CD4-positive, alpha-beta T cell (primary cell): ENCODE measurements at regions not wholly inside any gene's neighbourhood (a gene's known extent, or its start where the extent isn't known, plus 50 kb on each side); places are given as distances from the start of the nearest gene placed in this dataset.

Experiments used
- ATAC-seq: fragments of 200-7000 bp; cut with Tn5 transposase; one replicate; pipeline ENCODE4 v1.10.0; 2022; ENCODE audit warnings: mild to moderate bottlenecking; ENCODE audit not compliant: poor library complexity
- CTCF ChIA-PET: fragments of 350-600 bp; sonication (Branson Sonifier 250); formaldehyde crosslinking; loops from one replicate; lab custom pipeline; 2021; ENCODE audit warnings: antibody characterized with exemption, inconsistent platforms; lab: Charles Lee
- POLR2A ChIA-PET: fragments of 350-600 bp; sonication (Branson Sonifier 250); formaldehyde crosslinking; loops from one replicate; lab custom pipeline; 2021; ENCODE audit warnings: antibody characterized with exemption, inconsistent platforms; lab: Charles Lee
- DNase-seq, 14 experiments: peaks; one replicate each; pipeline ENCODE4 v3.0.0-alpha.2; 2013 to 2020; ENCODE audit warnings: mixed read lengths in 2 of 14
- H3K27ac ChIP-seq, 2 donors: one replicate each; pipeline versions ENCODE4 v1.5.1 to v1.7.0; 2013; ENCODE audit warnings: low read length in 2 of 2, low read depth in 1 of 2, mild to moderate bottlenecking in 1 of 2
- H3K27me3 ChIP-seq, 2 experiments: 1 replicate in 1 of 2; 2 replicates in 1 of 2; pipeline versions ENCODE4 v1.6.1 to v1.7.0; 2013; ENCODE audit warnings: low read length in 2 of 2, control low read depth in 1 of 2, mild to moderate bottlenecking in 1 of 2, moderate library complexity in 1 of 2; ENCODE audit not compliant: insufficient read depth in 2 of 2, control insufficient read depth in 1 of 2
- H3K36me3 ChIP-seq: one replicate; pipeline ENCODE4 v1.6.1; 2013; ENCODE audit warnings: low read length, control low read depth; ENCODE audit not compliant: insufficient read depth
- H3K4me1 ChIP-seq: one replicate; pipeline ENCODE4 v1.6.1; 2013; ENCODE audit warnings: low read length, control low read depth; ENCODE audit not compliant: insufficient read depth
- H3K4me3 ChIP-seq: one replicate; pipeline ENCODE4 v1.5.1; 2013; ENCODE audit warnings: mild to moderate bottlenecking, low read length, moderate library complexity
- H3K9me3 ChIP-seq, 2 experiments: 1 replicate in 1 of 2; 2 replicates in 1 of 2; pipeline versions ENCODE4 v1.6.1 to v1.7.0; 2013; ENCODE audit warnings: low read length in 2 of 2, mild to moderate bottlenecking in 2 of 2, control low read depth in 1 of 2, moderate library complexity in 1 of 2; ENCODE audit not compliant: control insufficient read depth in 1 of 2, insufficient read depth in 1 of 2
- H3K27ac Mint-ChIP-seq: one replicate; pipeline ENCODE4 v1.8.0; 2020; ENCODE audit warnings: mixed read lengths
- H3K27me3 Mint-ChIP-seq: one replicate; pipeline ENCODE4 v1.8.0; 2021; ENCODE audit warnings: mixed read lengths
- H3K36me3 Mint-ChIP-seq: one replicate; pipeline ENCODE4 v1.8.0; 2021; ENCODE audit warnings: low read depth, mixed read lengths
- H3K4me1 Mint-ChIP-seq: one replicate; pipeline ENCODE4 v1.8.0; 2021; ENCODE audit warnings: low read depth, mixed read lengths
- H3K4me3 Mint-ChIP-seq: one replicate; pipeline ENCODE4 v1.8.0; 2020; ENCODE audit warnings: mild to moderate bottlenecking, mixed read lengths
- H3K9me3 Mint-ChIP-seq: one replicate; pipeline ENCODE4 v1.8.0; 2020; ENCODE audit warnings: mixed read lengths
- intact Hi-C, 2 experiments: fragments of 100-400 bp; cut with DNase I in 1 of 2; cut with micrococcal nuclease in 1 of 2; formaldehyde crosslinking; loops; one replicate each; pipeline versions ENCODE4 v1.15.1 to v1.9.0; 2023 to 2025; cut with DNase I, micrococcal nuclease
- TF ChIP-seq, protein P1 (sequence below): fragments of 200-600 bp; IDR thresholded peaks from one replicate; pipeline ENCODE4 v1.8.0; 2022; ENCODE audit warnings: antibody characterized with exemption, mild to moderate bottlenecking

DNA sequence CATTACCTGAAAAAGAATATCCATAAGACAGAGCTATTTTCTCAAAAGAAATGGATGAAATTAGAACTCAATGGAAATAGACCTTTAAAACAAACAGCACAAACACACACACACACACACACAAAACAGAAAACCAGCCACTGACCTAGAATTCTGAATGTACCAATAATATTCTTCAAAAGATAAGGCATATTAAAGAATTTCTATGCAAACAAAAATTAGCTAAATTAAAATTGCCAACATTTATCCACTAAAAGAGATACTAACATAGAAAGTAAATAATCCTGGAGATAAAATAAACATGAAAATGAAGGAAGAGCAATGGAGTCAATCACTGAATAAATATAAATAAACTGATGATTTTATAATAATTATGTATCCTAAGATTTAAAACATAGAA is 431.2 kb downstream of the SH2D4B start:
- POLR2A ChIA-PET, result no interaction called here
- Mint-ChIP-seq H3K27me3 (peaks cover 5% of the 10 kb centered on the region), H3K9me3 (no peaks in the 10 kb centered on the region), H3K36me3 (no peaks in the 10 kb centered on the region), H3K27ac (no peak overlapping the region), H3K4me1 (no peaks in the 10 kb centered on the region), H3K4me3 (no peak overlapping the region)
- no peaks in the 10 kb centered on the region for H3K27me3 ChIP-seq
- DNase-seq (no peak), ATAC-seq (no peak)
- H3K4me3 ChIP-seq, result no peak overlapping the region
- no peak overlapping the region for H3K27ac ChIP-seq
- CTCF ChIA-PET, result no interaction called here
- H3K9me3 ChIP-seq, result no peaks in the 10 kb centered on the region
- H3K36me3 ChIP-seq, result no peaks in the 10 kb centered on the region
- intact Hi-C loops, result no loop called here
- H3K4me1 ChIP-seq, result no peaks in the 10 kb centered on the region
- TF ChIP-seq, protein P1, sequence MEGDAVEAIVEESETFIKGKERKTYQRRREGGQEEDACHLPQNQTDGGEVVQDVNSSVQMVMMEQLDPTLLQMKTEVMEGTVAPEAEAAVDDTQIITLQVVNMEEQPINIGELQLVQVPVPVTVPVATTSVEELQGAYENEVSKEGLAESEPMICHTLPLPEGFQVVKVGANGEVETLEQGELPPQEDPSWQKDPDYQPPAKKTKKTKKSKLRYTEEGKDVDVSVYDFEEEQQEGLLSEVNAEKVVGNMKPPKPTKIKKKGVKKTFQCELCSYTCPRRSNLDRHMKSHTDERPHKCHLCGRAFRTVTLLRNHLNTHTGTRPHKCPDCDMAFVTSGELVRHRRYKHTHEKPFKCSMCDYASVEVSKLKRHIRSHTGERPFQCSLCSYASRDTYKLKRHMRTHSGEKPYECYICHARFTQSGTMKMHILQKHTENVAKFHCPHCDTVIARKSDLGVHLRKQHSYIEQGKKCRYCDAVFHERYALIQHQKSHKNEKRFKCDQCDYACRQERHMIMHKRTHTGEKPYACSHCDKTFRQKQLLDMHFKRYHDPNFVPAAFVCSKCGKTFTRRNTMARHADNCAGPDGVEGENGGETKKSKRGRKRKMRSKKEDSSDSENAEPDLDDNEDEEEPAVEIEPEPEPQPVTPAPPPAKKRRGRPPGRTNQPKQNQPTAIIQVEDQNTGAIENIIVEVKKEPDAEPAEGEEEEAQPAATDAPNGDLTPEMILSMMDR, result no peak

DNA sequence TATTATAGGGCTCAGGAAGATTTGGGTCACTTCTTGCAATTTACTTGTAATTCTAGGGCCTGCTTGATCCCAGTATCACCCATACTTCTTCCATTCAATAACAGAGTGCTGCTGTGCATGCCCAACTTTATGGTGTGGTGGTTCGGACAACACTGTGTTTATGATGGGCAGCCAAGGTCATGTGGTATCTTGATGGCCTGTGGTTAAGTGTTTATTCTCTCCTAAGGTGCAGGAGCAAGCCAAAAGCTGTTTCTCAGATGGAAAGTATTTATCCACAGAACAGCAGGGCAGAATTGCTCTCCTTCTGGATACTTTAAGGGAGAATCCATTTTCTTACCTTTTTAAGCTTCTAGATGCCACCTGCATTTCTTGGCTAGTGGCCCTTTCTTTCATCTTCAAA is 433.8 kb downstream of the SH2D4B start:
- Mint-ChIP-seq H3K4me1 (no peaks in the 10 kb centered on the region), H3K36me3 (no peaks in the 10 kb centered on the region), H3K27me3 (peaks cover 2% of the 10 kb centered on the region), H3K9me3 (no peaks in the 10 kb centered on the region), H3K4me3 (no peak overlapping the region), H3K27ac (no peak overlapping the region)
- H3K4me1 ChIP-seq, result no peaks in the 10 kb centered on the region
- POLR2A ChIA-PET, result no interaction called here
- no peak overlapping the region for H3K4me3 ChIP-seq
- no peaks in the 10 kb centered on the region for H3K36me3 ChIP-seq
- no peak overlapping the region for H3K27ac ChIP-seq
- CTCF ChIA-PET, result no interaction called here
- no peaks in the 10 kb centered on the region for H3K9me3 ChIP-seq
- no peaks in the 10 kb centered on the region for H3K27me3 ChIP-seq
- intact Hi-C loops, result no loop called here
- TF ChIP-seq, protein P1, result no peak
- ATAC-seq (no peak), DNase-seq (no peak)

DNA sequence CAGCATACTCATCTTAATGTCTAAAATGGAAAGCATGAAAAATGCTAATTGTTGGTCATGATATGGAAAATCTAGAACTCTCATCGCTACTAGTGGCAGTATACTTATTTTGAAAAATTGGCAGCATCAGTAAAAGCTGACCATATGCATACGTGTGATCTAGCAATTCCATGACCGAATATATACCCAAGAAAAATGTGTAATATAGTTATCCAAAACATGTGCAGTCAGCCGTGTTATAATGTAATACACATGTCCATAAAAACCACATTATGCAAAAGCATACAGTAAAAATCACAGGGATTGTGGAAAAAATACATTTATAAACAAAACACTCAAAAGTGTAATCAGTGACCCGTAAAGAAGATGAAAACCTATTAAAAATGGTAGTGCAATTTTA is 439.0 kb downstream of the SH2D4B start:
- no peak overlapping the region for H3K27ac ChIP-seq
- H3K4me3 ChIP-seq, result no peak overlapping the region
- H3K27me3 ChIP-seq, result no peaks in the 10 kb centered on the region
- Mint-ChIP-seq H3K36me3 (no peaks in the 10 kb centered on the region), H3K4me1 (no peaks in the 10 kb centered on the region), H3K9me3 (no peaks in the 10 kb centered on the region), H3K27ac (no peak overlapping the region), H3K4me3 (no peak overlapping the region), H3K27me3 (no peaks in the 10 kb centered on the region)
- ChIA-PET CTCF (no interaction called here), POLR2A (no interaction called here)
- TF ChIP-seq, protein P1, result no peak
- ATAC-seq, result no peak
- H3K4me1 ChIP-seq, result no peaks in the 10 kb centered on the region
- DNase-seq, result no peak
- H3K9me3 ChIP-seq, result no peaks in the 10 kb centered on the region
- intact Hi-C loops, result no loop called here
- H3K36me3 ChIP-seq, result no peaks in the 10 kb centered on the region
